ENCODE measurements at regions not wholly inside any gene's neighbourhood (a gene's known extent, or its start where the extent isn't known, plus 50 kb on each side); places are given as distances from the start of the nearest gene placed in this dataset.

GRCh38 chr18:27378431-27379095 is 193.5 kb upstream of the CHST9 start:
- Mint-ChIP-seq H3K4me1 (no peaks in the 10 kb centered on the region), H3K27ac (no peak overlapping the region), H3K9me3 (peaks cover 3 to 17% (median 4%) of the 10 kb centered on the region in 5 donors), H3K4me3 (no peak overlapping the region), H3K27me3 (peaks cover 0 to 2% of the 10 kb centered on the region in 2 donors), H3K36me3 (no peaks in the 10 kb centered on the region)
- H3K36me3 ChIP-seq (ENCODE audit: insufficient read depth, low read length), result no peaks in the 10 kb centered on the region
- H3K27me3 ChIP-seq (ENCODE audit: insufficient read depth, low read length, poor library complexity, severe bottlenecking), result no peaks in the 10 kb centered on the region
- H3K4me1 ChIP-seq (ENCODE audit: insufficient read depth, low read length), result no peaks in the 10 kb centered on the region
- no peaks in the 10 kb centered on the region for H3K9me3 ChIP-seq (ENCODE audit: low read length)
- CTCF ChIA-PET, result no interaction called here
- POLR2A ChIA-PET, result no interaction called here
- no peak overlapping the region for H3K4me3 ChIP-seq (ENCODE audit: low read length)
- no peak overlapping the region for H3K27ac ChIP-seq (ENCODE audit: low read depth, low read length)
- no peak for DNase-seq

GRCh38 chr18:27377251-27377650 is 192.1 kb upstream of the CHST9 start:
- no peak overlapping the region for H3K4me3 ChIP-seq (ENCODE audit: low read length)
- no peak for DNase-seq
- ChIA-PET CTCF (no interaction called here), POLR2A (no interaction called here)
- H3K4me3 Mint-ChIP-seq, result no peak overlapping the region
- H3K36me3 Mint-ChIP-seq, result no peaks in the 10 kb centered on the region
- H3K9me3 Mint-ChIP-seq, result peaks cover 3 to 23% (median 4%) of the 10 kb centered on the region in 5 donors
- no peaks in the 10 kb centered on the region for H3K9me3 ChIP-seq (ENCODE audit: low read length)
- no peaks in the 10 kb centered on the region for H3K4me1 Mint-ChIP-seq
- no peak overlapping the region for H3K27ac ChIP-seq (ENCODE audit: low read depth, low read length)
- H3K27ac Mint-ChIP-seq, result no peak overlapping the region
- peaks cover 0 to 2% of the 10 kb centered on the region in 2 donors for H3K27me3 Mint-ChIP-seq
- H3K4me1 ChIP-seq (ENCODE audit: insufficient read depth, low read length), result no peaks in the 10 kb centered on the region
- H3K27me3 ChIP-seq (ENCODE audit: insufficient read depth, low read length, poor library complexity, severe bottlenecking), result no peaks in the 10 kb centered on the region
- H3K36me3 ChIP-seq (ENCODE audit: insufficient read depth, low read length), result no peaks in the 10 kb centered on the region

GRCh38 chr18:27372386-27372785 is 187.3 kb upstream of the CHST9 start:
- no peak overlapping the region for H3K27ac ChIP-seq (ENCODE audit: low read depth, low read length)
- H3K4me1 ChIP-seq (ENCODE audit: insufficient read depth, low read length), result no peaks in the 10 kb centered on the region
- DNase-seq, result no peak
- H3K9me3 Mint-ChIP-seq, result peaks cover 0 to 24% (median 2%) of the 10 kb centered on the region in 5 donors
- H3K4me1 Mint-ChIP-seq, result no peaks in the 10 kb centered on the region
- H3K36me3 ChIP-seq (ENCODE audit: insufficient read depth, low read length), result no peaks in the 10 kb centered on the region
- ChIA-PET CTCF (no interaction called here), POLR2A (no interaction called here)
- H3K4me3 Mint-ChIP-seq, result no peak overlapping the region
- H3K9me3 ChIP-seq (ENCODE audit: low read length), result no peaks in the 10 kb centered on the region
- no peak overlapping the region for H3K27ac Mint-ChIP-seq
- H3K4me3 ChIP-seq (ENCODE audit: low read length), result no peak overlapping the region
- H3K27me3 ChIP-seq (ENCODE audit: insufficient read depth, low read length, poor library complexity, severe bottlenecking), result no peaks in the 10 kb centered on the region
- H3K27me3 Mint-ChIP-seq, result peaks cover 0 to 2% of the 10 kb centered on the region in 2 donors
- H3K36me3 Mint-ChIP-seq, result peaks cover 0 to 2% (median 0%) of the 10 kb centered on the region in 3 donors

GRCh38 chr18:27366665-27367064 is 181.6 kb upstream of the CHST9 start:
- H3K27me3 ChIP-seq (ENCODE audit: insufficient read depth, low read length, poor library complexity, severe bottlenecking), result no peaks in the 10 kb centered on the region
- no peaks in the 10 kb centered on the region for H3K36me3 ChIP-seq (ENCODE audit: insufficient read depth, low read length)
- Mint-ChIP-seq H3K4me1 (no peaks in the 10 kb centered on the region), H3K27ac (no peak overlapping the region), H3K9me3 (peaks cover 0 to 23% (median 1%) of the 10 kb centered on the region in 5 donors), H3K27me3 (no peaks in the 10 kb centered on the region), H3K4me3 (no peak overlapping the region), H3K36me3 (peaks cover 0 to 2% (median 0%) of the 10 kb centered on the region in 3 donors)
- no peaks in the 10 kb centered on the region for H3K9me3 ChIP-seq (ENCODE audit: low read length)
- ChIA-PET CTCF (no interaction called here), POLR2A (no interaction called here)
- H3K27ac ChIP-seq (ENCODE audit: low read depth, low read length), result no peak overlapping the region
- no peak for DNase-seq
- no peak overlapping the region for H3K4me3 ChIP-seq (ENCODE audit: low read length)
- H3K4me1 ChIP-seq (ENCODE audit: insufficient read depth, low read length), result no peaks in the 10 kb centered on the region

GRCh38 chr18:27366151-27366550 is 181.0 kb upstream of the CHST9 start:
- no peaks in the 10 kb centered on the region for H3K4me1 ChIP-seq (ENCODE audit: insufficient read depth, low read length)
- H3K27ac ChIP-seq (ENCODE audit: low read depth, low read length), result no peak overlapping the region
- Mint-ChIP-seq H3K4me3 (no peak overlapping the region), H3K27me3 (no peaks in the 10 kb centered on the region), H3K36me3 (peaks cover 0 to 2% (median 0%) of the 10 kb centered on the region in 3 donors), H3K27ac (no peak overlapping the region), H3K4me1 (no peaks in the 10 kb centered on the region), H3K9me3 (peaks cover 0 to 23% (median 1%) of the 10 kb centered on the region in 5 donors)
- no peaks in the 10 kb centered on the region for H3K9me3 ChIP-seq (ENCODE audit: low read length)
- H3K27me3 ChIP-seq (ENCODE audit: insufficient read depth, low read length, poor library complexity, severe bottlenecking), result no peaks in the 10 kb centered on the region
- H3K36me3 ChIP-seq (ENCODE audit: insufficient read depth, low read length), result no peaks in the 10 kb centered on the region
- H3K4me3 ChIP-seq (ENCODE audit: low read length), result no peak overlapping the region
- DNase-seq, result no peak
- POLR2A ChIA-PET, result no interaction called here
- CTCF ChIA-PET, result no interaction called here

- no peaks in the 10 kb centered on the region for H3K36me3 ChIP-seq (ENCODE audit: insufficient read depth, low read length)
- no peak overlapping the region for H3K27ac ChIP-seq (ENCODE audit: low read depth, low read length)
- H3K9me3 Mint-ChIP-seq, result peaks cover 0 to 13% (median 6%) of the 10 kb centered on the region in 5 donors
- H3K27ac Mint-ChIP-seq, result no peak overlapping the region
- no peaks in the 10 kb centered on the region for H3K4me1 Mint-ChIP-seq
- ChIA-PET CTCF (no interaction called here), POLR2A (no interaction called here)
- no peaks in the 10 kb centered on the region for H3K9me3 ChIP-seq (ENCODE audit: low read length)
- no peak overlapping the region for H3K4me3 ChIP-seq (ENCODE audit: low read length)
- H3K4me1 ChIP-seq (ENCODE audit: insufficient read depth, low read length), result no peaks in the 10 kb centered on the region
- H3K36me3 Mint-ChIP-seq, result no peaks in the 10 kb centered on the region
- no peaks in the 10 kb centered on the region for H3K27me3 ChIP-seq (ENCODE audit: insufficient read depth, low read length, poor library complexity, severe bottlenecking)
- H3K27me3 Mint-ChIP-seq, result no peaks in the 10 kb centered on the region
- DNase-seq, result no peak
- H3K4me3 Mint-ChIP-seq, result no peak overlapping the region
These were observed 178.8 kb upstream of the CHST9 start for GRCh38 chr18:27363872-27364271.

- Histone ChIP-seq H3K27me3 (ENCODE audit: insufficient read depth, low read length, poor library complexity, severe bottlenecking) (no peaks in the 10 kb centered on the region), H3K4me3 (ENCODE audit: low read length) (no peak overlapping the region), H3K27ac (ENCODE audit: low read depth, low read length) (no peak overlapping the region), H3K9me3 (ENCODE audit: low read length) (no peaks in the 10 kb centered on the region), H3K36me3 (ENCODE audit: insufficient read depth, low read length) (no peaks in the 10 kb centered on the region), H3K4me1 (ENCODE audit: insufficient read depth, low read length) (no peaks in the 10 kb centered on the region)
- Mint-ChIP-seq H3K4me3 (no peak overlapping the region), H3K36me3 (no peaks in the 10 kb centered on the region), H3K4me1 (no peaks in the 10 kb centered on the region), H3K27me3 (no peaks in the 10 kb centered on the region), H3K9me3 (peaks cover 3 to 21% (median 9%) of the 10 kb centered on the region in 5 donors), H3K27ac (no peak overlapping the region)
- CTCF ChIA-PET, result no interaction called here
- POLR2A ChIA-PET, result no interaction called here
- no peak for DNase-seq
These were observed 176.4 kb upstream of the CHST9 start for GRCh38 chr18:27361477-27361876.

- H3K9me3 Mint-ChIP-seq, result peaks cover 5 to 39% (median 15%) of the 10 kb centered on the region in 5 donors
- Histone ChIP-seq H3K36me3 (ENCODE audit: insufficient read depth, low read length) (no peaks in the 10 kb centered on the region), H3K4me1 (ENCODE audit: insufficient read depth, low read length) (no peaks in the 10 kb centered on the region), H3K27ac (ENCODE audit: low read depth, low read length) (no peak overlapping the region), H3K4me3 (ENCODE audit: low read length) (no peak overlapping the region), H3K9me3 (ENCODE audit: low read length) (no peaks in the 10 kb centered on the region), H3K27me3 (ENCODE audit: insufficient read depth, low read length, poor library complexity, severe bottlenecking) (no peaks in the 10 kb centered on the region)
- no peak overlapping the region for H3K4me3 Mint-ChIP-seq
- ChIA-PET POLR2A (no interaction called here), CTCF (no interaction called here)
- H3K36me3 Mint-ChIP-seq, result no peaks in the 10 kb centered on the region
- H3K27ac Mint-ChIP-seq, result no peak overlapping the region
- no peaks in the 10 kb centered on the region for H3K4me1 Mint-ChIP-seq
- no peaks in the 10 kb centered on the region for H3K27me3 Mint-ChIP-seq
- no peak for DNase-seq
These were observed 170.2 kb upstream of the CHST9 start for GRCh38 chr18:27355308-27355707.

Data from CD8-positive, alpha-beta memory T cell (primary cell).